GM18502 (cell line): ENCODE measurements at regions not wholly inside any gene's neighbourhood (a gene's known extent, or its start where the extent isn't known, plus 50 kb on each side); places are given as distances from the start of the nearest gene placed in this dataset.

Experiments
- ATAC-seq: cut with Tn5 transposase; IDR thresholded peaks from one replicate; pipeline ENCODE4 v1.9.1; 2021; ENCODE audit warnings: mild to moderate bottlenecking; ENCODE audit not compliant: unreplicated experiment, poor library complexity

DNA sequence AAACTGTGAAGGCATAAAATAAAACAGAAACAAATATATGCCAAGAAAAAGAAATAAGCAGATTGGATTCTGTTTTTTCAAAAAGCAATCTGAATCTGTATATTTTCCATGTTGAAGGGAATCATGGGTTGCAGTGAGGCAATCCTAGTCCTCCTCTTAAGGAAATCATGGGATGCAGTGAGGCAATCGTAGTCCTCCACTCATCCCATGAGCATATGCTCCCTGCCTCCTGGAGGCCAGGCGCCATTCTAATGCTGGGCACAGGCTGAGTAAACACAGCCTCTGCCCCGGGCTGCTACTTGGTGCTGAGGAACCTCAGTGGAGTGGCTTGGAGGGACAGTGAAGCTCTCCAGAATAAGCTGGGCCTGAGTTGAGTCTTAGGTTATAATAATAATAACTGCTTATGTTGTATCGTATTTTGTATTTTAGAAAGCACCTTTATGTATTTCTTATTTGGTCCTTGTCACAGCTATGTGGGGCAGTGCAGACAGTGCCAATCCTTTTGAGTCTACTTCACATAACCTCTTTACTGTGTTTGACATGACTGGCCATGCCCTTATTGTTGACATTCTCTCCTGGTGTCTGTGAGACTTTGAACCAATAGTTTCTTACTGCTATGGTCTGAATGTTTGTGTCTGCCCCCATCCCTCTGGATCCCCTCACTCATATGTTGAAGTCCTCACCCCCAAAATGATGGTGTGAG, 56.6 kb upstream of the CITED2 start:
- ATAC-seq = no peak

DNA sequence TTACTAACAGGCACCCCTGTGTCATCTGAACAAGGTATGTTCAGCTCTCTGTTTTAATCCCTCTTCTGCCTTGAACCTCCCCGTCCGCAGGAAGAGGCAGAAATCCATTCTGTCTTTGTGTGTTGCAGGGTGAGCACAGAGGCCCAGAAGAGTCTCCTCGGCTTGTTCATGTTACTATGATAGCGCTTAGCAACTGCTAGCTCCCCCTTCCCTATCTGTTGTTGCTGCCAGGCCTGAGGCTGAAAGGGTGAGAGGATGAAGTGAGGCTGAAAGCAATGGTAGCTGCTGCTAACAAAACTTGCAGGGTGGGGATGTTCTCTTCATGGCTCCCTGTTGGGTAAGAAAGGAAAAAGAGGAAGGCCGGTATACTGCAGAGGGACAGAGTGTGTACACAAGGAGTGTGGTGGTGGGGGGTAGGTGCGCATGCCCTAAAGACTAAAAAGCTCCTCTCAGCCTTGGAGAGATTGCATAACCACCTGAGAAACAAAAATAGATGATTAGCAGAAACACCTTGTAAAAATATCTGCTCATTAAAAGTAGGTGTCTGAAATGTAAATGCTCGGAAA, 55.2 kb upstream of the CITED2 start:
- ATAC-seq = no peak

DNA sequence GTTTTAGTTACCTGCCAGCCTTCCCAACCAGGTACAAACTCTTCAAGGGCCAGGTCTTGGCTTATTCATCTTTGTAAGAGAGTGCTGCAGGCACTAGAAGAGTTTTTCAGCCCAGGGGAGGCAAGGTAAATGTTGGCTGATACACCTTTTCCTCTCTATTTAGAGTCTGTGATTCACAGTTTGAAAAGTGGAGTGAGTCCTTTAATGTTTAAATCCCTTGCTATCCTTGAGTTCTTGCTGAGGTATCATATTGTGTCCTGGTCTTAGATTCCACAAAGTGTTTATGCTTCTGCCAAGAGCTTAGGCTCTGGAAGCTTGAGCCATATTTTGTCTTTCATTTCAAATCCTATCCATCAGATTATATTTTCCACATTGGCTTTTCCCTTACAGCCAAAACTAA, 52.8 kb upstream of the CITED2 start:
- no peak for ATAC-seq

DNA sequence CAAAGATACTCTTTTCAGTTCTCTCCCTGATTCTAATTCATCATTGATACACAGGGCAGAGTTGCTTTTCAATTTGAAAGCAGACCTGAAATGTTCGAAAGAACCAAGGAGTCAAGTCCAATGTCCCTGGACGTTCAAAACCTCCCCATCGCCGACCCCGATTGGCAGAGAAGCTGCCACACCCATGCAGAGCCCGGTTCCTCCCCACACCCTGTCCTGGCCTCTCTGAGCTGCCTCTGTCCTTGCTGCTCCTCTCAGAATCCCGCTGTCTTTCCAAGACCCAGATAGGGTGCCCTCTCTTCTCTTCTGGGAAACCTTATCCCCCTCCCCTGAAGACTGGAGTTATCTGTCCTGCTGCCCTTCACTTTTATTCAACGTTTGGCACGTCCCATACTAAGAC, 52.3 kb upstream of the CITED2 start:
- ATAC-seq = no peak

DNA sequence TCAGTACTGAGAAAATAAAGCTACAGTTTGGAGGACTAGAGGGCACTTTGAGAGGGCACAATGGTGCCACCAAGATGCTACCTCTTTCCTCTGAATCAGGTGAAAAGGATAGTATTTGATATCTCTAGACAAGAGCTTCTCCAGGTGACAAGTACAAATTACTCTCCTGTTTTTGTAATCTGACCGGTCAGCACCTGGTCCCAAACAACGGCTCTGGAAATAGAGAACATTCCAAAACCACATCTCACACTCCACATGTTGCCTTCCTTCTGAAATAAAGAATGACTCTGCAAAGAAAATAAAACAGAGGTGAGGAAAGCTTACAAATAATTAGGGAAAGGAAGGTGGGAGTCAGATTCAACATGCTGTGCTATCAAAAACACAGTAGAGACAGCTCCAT, 51.3 kb upstream of the CITED2 start:
- no peak for ATAC-seq

DNA sequence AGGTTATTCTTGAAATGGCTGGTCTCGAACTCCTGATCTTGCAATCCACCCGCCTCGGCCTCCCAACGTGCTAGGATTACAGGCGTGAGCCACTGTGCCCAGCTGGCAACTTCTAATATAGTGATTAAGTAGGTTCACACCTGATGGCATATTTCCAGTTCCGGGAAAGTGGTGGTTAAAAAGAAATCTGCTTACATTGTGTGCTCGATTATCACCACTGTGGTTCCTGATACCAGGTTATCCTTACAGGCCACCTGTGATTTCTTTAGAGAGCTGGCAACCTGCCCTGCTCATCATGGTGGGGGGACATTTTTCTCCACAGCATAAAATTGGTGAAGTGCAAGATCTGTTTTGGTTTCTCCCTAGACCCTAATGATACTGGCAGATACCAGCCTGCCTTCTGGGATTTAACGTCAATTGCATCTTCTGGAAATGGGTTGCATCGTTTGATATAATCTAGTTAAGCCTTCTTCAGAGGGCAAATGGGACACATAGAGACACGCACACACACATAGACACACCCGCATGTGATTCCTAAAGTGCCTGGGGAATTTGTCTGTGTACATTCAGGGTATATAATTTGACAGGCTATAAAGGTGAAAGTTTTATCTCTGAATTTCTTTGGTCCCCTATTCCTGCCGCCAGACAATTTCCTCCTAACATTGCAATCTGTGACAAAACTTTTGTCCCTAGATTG, 49.7 kb upstream of the CITED2 start:
- no peak for ATAC-seq
